ENCODE measurements at regions not wholly inside any gene's neighbourhood (a gene's known extent, or its start where the extent isn't known, plus 50 kb on each side); places are given as distances from the start of the nearest gene placed in this dataset.

- no peak for DNase-seq (ENCODE audit: low read depth)
Observed at GRCh38 chr2:65498396-65498795, 66.0 kb upstream of the SPRED2 start.

DNA sequence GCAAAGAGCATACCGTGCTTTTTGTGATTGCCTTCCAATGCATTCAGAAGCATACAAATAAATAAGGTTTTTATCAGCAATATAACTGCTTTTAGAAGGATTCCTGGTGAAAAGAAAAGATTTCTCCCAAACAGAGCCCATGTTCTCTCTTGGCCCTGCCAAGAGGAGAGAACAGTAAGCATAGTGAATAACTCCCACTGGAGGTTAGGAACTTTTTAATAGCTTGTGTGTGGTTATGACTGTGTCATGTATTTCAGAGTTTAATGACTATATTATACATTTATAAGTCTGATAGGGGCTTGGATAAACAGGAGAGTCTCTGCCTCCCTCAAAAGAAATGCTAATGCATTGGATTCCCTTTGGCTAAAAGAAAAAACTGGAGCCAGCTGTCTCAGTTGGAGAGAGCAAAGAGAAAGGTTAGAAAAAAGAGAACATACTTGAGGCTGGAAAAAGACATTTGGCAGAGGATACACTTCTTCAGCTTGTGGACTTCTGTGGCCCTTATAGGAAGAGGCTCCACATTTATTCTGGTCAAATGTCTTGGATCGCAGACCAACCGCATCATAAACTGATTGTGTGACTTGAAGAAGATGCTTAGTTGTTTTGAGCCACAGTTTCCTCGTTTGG is 63.0 kb upstream of the SPRED2 start:
- no peak for DNase-seq (ENCODE audit: low read depth)

GRCh38 chr2:65494078-65494477 is 61.7 kb upstream of the SPRED2 start:
- DNase-seq (ENCODE audit: low read depth) = no peak

- DNase-seq (ENCODE audit: low read depth) = no peak
Observed at GRCh38 chr2:65491381-65491905, 59.0 kb upstream of the SPRED2 start.

DNA sequence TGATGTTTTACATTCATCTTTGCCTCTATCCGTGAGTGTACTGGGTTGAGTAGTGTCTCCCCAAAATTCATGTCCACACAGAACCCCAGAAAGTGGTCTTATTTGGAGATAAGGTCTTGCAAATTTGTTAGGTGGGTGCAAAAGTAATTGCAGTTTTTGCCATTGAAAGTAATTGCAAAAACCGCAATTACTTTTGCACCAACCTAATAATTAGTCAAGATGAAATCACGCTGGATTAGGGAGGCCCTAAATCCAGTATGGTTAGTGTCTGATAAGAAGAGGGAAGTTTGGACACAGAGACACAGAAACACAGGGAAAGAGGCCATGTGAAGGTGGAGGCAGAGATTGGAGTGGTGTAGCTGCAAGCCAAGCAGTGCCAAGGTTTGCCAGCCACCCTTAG is 57.8 kb upstream of the SPRED2 start:
- no peak for DNase-seq (ENCODE audit: low read depth)

DNA sequence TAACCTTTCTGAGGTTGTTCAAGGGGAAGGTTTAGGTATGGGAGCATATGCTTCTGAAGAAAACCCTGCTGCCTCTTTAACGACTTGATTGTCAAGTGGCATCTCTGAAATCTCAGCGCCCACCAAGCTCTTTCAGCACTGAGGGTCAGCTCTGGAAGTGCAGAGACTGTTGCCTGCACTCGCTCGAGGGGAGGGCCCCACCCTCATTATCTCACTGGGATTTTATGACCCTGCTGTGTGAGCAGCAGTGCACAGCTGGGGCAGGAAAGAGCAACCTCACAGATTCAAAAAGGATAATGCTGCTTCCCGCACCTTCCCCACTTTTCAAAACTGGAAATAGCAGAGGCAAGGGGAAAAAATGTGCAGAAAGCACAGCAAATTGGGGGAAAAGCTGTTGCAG is 56.9 kb upstream of the SPRED2 start:
- no peak for DNase-seq (ENCODE audit: low read depth)

DNA sequence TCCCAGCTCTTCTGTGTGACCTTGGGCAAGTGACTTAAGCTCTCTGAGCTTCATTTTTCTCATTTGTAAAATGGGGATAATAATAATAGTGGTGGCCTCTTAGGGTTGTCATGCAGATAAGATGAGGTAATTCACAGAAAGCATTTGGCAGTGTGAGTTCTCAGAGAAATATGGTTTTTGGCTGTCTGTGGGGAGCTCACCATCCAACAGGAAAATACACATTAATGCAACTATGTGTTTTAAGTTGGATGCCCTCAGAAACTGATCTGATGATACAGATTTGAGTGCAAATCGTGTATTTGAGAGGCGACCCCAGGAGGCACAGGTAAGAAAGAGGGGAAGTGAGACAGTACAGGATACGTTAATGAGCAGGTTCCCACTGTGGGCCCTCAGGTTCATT is 56.1 kb upstream of the SPRED2 start:
- DNase-seq (ENCODE audit: low read depth) = no peak

GRCh38 chr2:65487404-65487803 is 55.0 kb upstream of the SPRED2 start:
- DNase-seq (ENCODE audit: low read depth) = no peak

GRCh38 chr2:65486802-65487201 is 54.4 kb upstream of the SPRED2 start:
- DNase-seq (ENCODE audit: low read depth) = no peak

GRCh38 chr2:65486282-65486681 is 53.9 kb upstream of the SPRED2 start:
- DNase-seq (ENCODE audit: low read depth) = no peak

DNA sequence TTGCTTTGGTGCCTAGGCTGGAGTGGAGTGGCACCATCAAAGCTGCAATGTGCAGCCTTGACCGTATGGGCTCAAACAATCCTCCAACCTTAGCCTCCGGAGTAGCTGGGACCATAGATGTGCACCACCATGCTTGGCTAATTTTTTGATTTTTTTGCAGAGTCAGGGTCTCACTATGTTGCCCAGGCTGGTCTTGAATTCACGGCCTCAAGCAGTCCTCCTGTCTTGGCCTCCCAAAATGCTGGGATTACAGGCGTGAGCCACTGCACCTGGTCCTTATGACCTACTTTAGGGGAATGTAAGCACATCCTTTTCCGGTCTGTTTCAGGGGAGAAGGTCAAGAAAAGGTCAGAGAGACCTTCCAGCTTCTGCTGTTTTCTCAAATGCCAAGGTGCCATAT is 53.4 kb upstream of the SPRED2 start:
- no peak for DNase-seq (ENCODE audit: low read depth)

DNA sequence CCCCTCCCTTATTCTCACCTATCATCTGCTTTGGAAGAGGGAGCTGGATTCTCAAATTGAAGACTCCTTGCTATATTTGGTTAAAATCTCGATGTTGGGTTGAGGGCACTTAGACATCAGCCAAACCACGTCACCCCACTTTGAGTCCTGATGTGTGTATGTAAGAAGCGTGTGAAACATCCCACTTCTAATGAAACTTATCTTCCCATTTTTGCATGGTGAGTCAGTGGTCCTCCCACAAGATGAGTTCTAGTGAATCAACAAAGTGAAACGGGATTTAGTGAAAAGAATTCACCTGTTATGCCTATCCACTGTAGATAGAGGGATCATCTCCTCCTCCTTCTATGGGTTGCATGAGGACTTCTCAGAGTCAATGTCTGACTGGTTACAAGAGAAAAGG is 51.4 kb upstream of the SPRED2 start:
- DNase-seq (ENCODE audit: low read depth) = no peak

- no peak for DNase-seq (ENCODE audit: low read depth)
Observed at GRCh38 chr2:65482971-65483370, 50.6 kb upstream of the SPRED2 start.

Measured in GM04504 (cell line).